ENCODE measurements at regions not wholly inside any gene's neighbourhood (a gene's known extent, or its start where the extent isn't known, plus 50 kb on each side); places are given as distances from the start of the nearest gene placed in this dataset.

GRCh38 chr13:73479351-73479750 lies 420.5 kb downstream of the KLF5 start:
- no peak overlapping the region for H3K4me3 Mint-ChIP-seq (ENCODE audit: unreplicated experiment)
- H3K36me3 Mint-ChIP-seq (ENCODE audit: low read depth): no peaks in the 10 kb centered on the region
- no peak for DNase-seq (ENCODE audit: low spot score)
- TF ChIP-seq CTCF (IDR thresholded peaks at IDR 0.05): no peak
- no peaks in the 10 kb centered on the region for H3K27me3 Mint-ChIP-seq (ENCODE audit: low read depth)
- no peaks in the 10 kb centered on the region for H3K9me3 Mint-ChIP-seq (ENCODE audit: low read depth)
- no peak overlapping the region for H3K27ac Mint-ChIP-seq (ENCODE audit: unreplicated experiment)
- H3K4me1 Mint-ChIP-seq (ENCODE audit: low read depth): no peaks in the 10 kb centered on the region

GRCh38 chr13:73477441-73477840 lies 418.6 kb downstream of the KLF5 start:
- Mint-ChIP-seq H3K27me3 (ENCODE audit: low read depth) (no peaks in the 10 kb centered on the region), H3K4me3 (ENCODE audit: unreplicated experiment) (no peak overlapping the region), H3K36me3 (ENCODE audit: low read depth) (no peaks in the 10 kb centered on the region), H3K27ac (ENCODE audit: unreplicated experiment) (no peak overlapping the region), H3K4me1 (ENCODE audit: low read depth) (no peaks in the 10 kb centered on the region), H3K9me3 (ENCODE audit: low read depth) (peaks cover under 1% of the 10 kb centered on the region)
- DNase-seq (ENCODE audit: low spot score): no peak
- TF ChIP-seq CTCF (IDR thresholded peaks at IDR 0.05): no peak

GRCh38 chr13:73473016-73473415 lies 414.2 kb downstream of the KLF5 start:
- H3K27me3 Mint-ChIP-seq (ENCODE audit: low read depth): no peaks in the 10 kb centered on the region
- peaks cover 20% of the 10 kb centered on the region for H3K9me3 Mint-ChIP-seq (ENCODE audit: low read depth)
- H3K27ac Mint-ChIP-seq (ENCODE audit: unreplicated experiment): no peak overlapping the region
- no peak for TF ChIP-seq CTCF (IDR thresholded peaks at IDR 0.05)
- no peaks in the 10 kb centered on the region for H3K4me1 Mint-ChIP-seq (ENCODE audit: low read depth)
- H3K36me3 Mint-ChIP-seq (ENCODE audit: low read depth): no peaks in the 10 kb centered on the region
- DNase-seq (ENCODE audit: low spot score): no peak
- H3K4me3 Mint-ChIP-seq (ENCODE audit: unreplicated experiment): no peak overlapping the region

GRCh38 chr13:73467125-73467524 lies 408.3 kb downstream of the KLF5 start:
- H3K36me3 Mint-ChIP-seq (ENCODE audit: low read depth): no peaks in the 10 kb centered on the region
- no peak for TF ChIP-seq CTCF (IDR thresholded peaks at IDR 0.05)
- no peak for DNase-seq (ENCODE audit: low spot score)
- no peak overlapping the region for H3K27ac Mint-ChIP-seq (ENCODE audit: unreplicated experiment)
- peaks cover 13% of the 10 kb centered on the region for H3K4me1 Mint-ChIP-seq (ENCODE audit: low read depth)
- H3K4me3 Mint-ChIP-seq (ENCODE audit: unreplicated experiment): no peak overlapping the region
- peaks cover 2% of the 10 kb centered on the region for H3K27me3 Mint-ChIP-seq (ENCODE audit: low read depth)
- H3K9me3 Mint-ChIP-seq (ENCODE audit: low read depth): peaks cover 17% of the 10 kb centered on the region

GRCh38 chr13:73466561-73466960 lies 407.8 kb downstream of the KLF5 start:
- no peak for TF ChIP-seq CTCF (IDR thresholded peaks at IDR 0.05)
- no peak overlapping the region for H3K27ac Mint-ChIP-seq (ENCODE audit: unreplicated experiment)
- no peak for DNase-seq (ENCODE audit: low spot score)
- no peak overlapping the region for H3K4me3 Mint-ChIP-seq (ENCODE audit: unreplicated experiment)
- H3K4me1 Mint-ChIP-seq (ENCODE audit: low read depth): peaks cover 13% of the 10 kb centered on the region
- H3K9me3 Mint-ChIP-seq (ENCODE audit: low read depth): peaks cover 14% of the 10 kb centered on the region
- H3K27me3 Mint-ChIP-seq (ENCODE audit: low read depth): peaks cover 2% of the 10 kb centered on the region
- H3K36me3 Mint-ChIP-seq (ENCODE audit: low read depth): no peaks in the 10 kb centered on the region

All from chondrocyte (in vitro differentiated cells).